A549 (cell line): ENCODE measurements at regions not wholly inside any gene's neighbourhood (a gene's known extent, or its start where the extent isn't known, plus 50 kb on each side); places are given as distances from the start of the nearest gene placed in this dataset.

Source experiments
- ATAC-seq, 2 experiments: fragments of 200-7000 bp in 1 of 2; fragments of >200 bp in 1 of 2; cut with Nextera tagmentation in 1 of 2; cut with Tn5 transposase in 1 of 2; 3 replicates each; pipeline versions ENCODE4 v1.8.0 to v1.9.1; 2018 to 2020; ENCODE audit warnings: mild to moderate bottlenecking in 1 of 2, moderate library complexity in 1 of 2
- CTCF ChIA-PET: fragments of 300-600 bp; sonication (Branson Sonifier 250); formaldehyde crosslinking; extraction: SDS; loops from one replicate; lab custom pipeline; 2021; ENCODE audit warnings: antibody characterized with exemption, inconsistent platforms; lab: Yijun Ruan, JAX
- POLR2A ChIA-PET: fragments of 350-600 bp; formaldehyde crosslinking; extraction: SDS; loops from one replicate; lab custom pipeline; 2021; ENCODE audit warnings: antibody characterized with exemption, inconsistent platforms; lab: Yijun Ruan, JAX
- DNase-seq, 2 experiments: peaks; one replicate each; pipeline versions ENCODE4 v3.0.0 to v3.0.0-alpha.2; 2011 to 2016; ENCODE audit warnings: low read depth in 1 of 2, low spot score in 1 of 2
- FAIRE-seq: peaks from 2 replicates; lab custom pipeline; 2011; peaks lifted over from hg19 to GRCh38; lab: Jason Lieb, UNC
- H3K27ac ChIP-seq, 2 experiments: fragments of >200 bp; sonication (Bioruptor Twin); formaldehyde crosslinking; 3 replicates each; pipeline ENCODE4 v1.5.1; 2016 to 2017
- H3K4me1 ChIP-seq: fragments of >200 bp; sonication (Bioruptor Twin); formaldehyde crosslinking; 3 replicates; pipeline ENCODE4 v1.6.1; 2016
- H3K4me2 ChIP-seq: fragments of >200 bp; sonication (Bioruptor Twin); formaldehyde crosslinking; 3 replicates; pipeline ENCODE4 v1.6.1; 2016
- H3K4me3 ChIP-seq: fragments of >200 bp; sonication (Bioruptor Twin); formaldehyde crosslinking; 3 replicates; pipeline ENCODE4 v1.5.1; 2016
- H3K9me3 ChIP-seq: fragments of >200 bp; sonication (Bioruptor Twin); formaldehyde crosslinking; 3 replicates; pipeline ENCODE4 v1.6.1; 2016
- BHLHE40 ChIP-seq: IDR thresholded peaks from 2 replicates; pipeline ENCODE4 v1.6.1; 2012; ENCODE audit warnings: low read depth, low read length, inconsistent platforms
- CBX8 ChIP-seq: fragments of 200-600 bp; sonication (generic); IDR thresholded peaks from 2 replicates; pipeline ENCODE4 v1.6.1; 2016
- ESRRA ChIP-seq: fragments of 150-350 bp; IDR thresholded peaks from 2 replicates; pipeline ENCODE4 v1.6.1; 2014; ENCODE audit warnings: mild to moderate bottlenecking, low read length, borderline replicate concordance
- FOXS1 ChIP-seq: fragments of 250-450 bp; sonication (Bioruptor Pico); IDR thresholded peaks from 2 replicates; pipeline ENCODE4 v1.5.0; 2020; ENCODE audit warnings: mild to moderate bottlenecking, moderate library complexity
- GATA3 ChIP-seq: IDR thresholded peaks from 2 replicates; pipeline ENCODE4 v1.6.1; 2012; ENCODE audit warnings: borderline replicate concordance
- HEYL ChIP-seq: fragments of 250-450 bp; sonication (Bioruptor Pico); IDR thresholded peaks from 2 replicates; pipeline ENCODE4 v1.8.0; 2021; ENCODE audit warnings: mild to moderate bottlenecking, moderate library complexity
- HOXB13 ChIP-seq: fragments of 250-450 bp; sonication (Bioruptor Pico); IDR thresholded peaks from 2 replicates; pipeline ENCODE4 v1.5.0; 2020; ENCODE audit warnings: low read depth, mild to moderate bottlenecking, moderate library complexity
- JUN ChIP-seq, 2 experiments: fragments of >200 bp; sonication (Bioruptor Twin); formaldehyde crosslinking; IDR thresholded peaks; 2 replicates in 1 of 2; 3 replicates in 1 of 2; pipeline ENCODE4 v1.6.1; 2016 to 2017
- KDM1A ChIP-seq: fragments of 200-600 bp; sonication (generic); IDR thresholded peaks from 2 replicates; pipeline ENCODE4 v1.6.1; 2016; ENCODE audit warnings: low read depth, mild to moderate bottlenecking
- KDM5A ChIP-seq: fragments of 200-600 bp; sonication (generic); IDR thresholded peaks from 2 replicates; pipeline ENCODE4 v1.6.1; 2016; ENCODE audit warnings: antibody characterized with exemption, mild to moderate bottlenecking
- MAFK ChIP-seq: fragments of 450-650 bp; IDR thresholded peaks from 2 replicates; pipeline ENCODE4 v1.6.1; 2014; ENCODE audit not compliant: partially characterized antibody
- MAZ ChIP-seq: fragments of 150-350 bp; IDR thresholded peaks from 2 replicates; pipeline ENCODE4 v1.6.1; 2014; ENCODE audit warnings: antibody characterized with exemption, low read depth, low read length, borderline replicate concordance
- MYC ChIP-seq: IDR thresholded peaks from 2 replicates; pipeline ENCODE4 v1.6.1; 2012; ENCODE audit warnings: mild to moderate bottlenecking, inconsistent platforms, low read length, improper control_type of control experiment, borderline replicate concordance
- NR3C1 ChIP-seq: fragments of >200 bp; sonication (Bioruptor Twin); formaldehyde crosslinking; IDR thresholded peaks from 3 replicates; pipeline ENCODE4 v1.6.1; 2017
- POLR2AphosphoS2 ChIP-seq: conservative IDR thresholded peaks from 2 replicates; pipeline ENCODE4 v1.6.1; 2012; ENCODE audit warnings: low read length, improper control_type of control experiment, inconsistent platforms
- RAD21 ChIP-seq, 2 experiments: fragments of >200 bp in 1 of 2; sonication (Bioruptor Twin) in 1 of 2; formaldehyde crosslinking in 1 of 2; IDR thresholded peaks in 1 of 2; conservative IDR thresholded peaks in 1 of 2; 2 replicates in 1 of 2; 3 replicates in 1 of 2; pipeline ENCODE4 v1.6.1; 2012 to 2018; ENCODE audit warnings: inconsistent platforms in 1 of 2
- RARB ChIP-seq: fragments of 250-450 bp; sonication (Bioruptor Pico); IDR thresholded peaks from 2 replicates; pipeline ENCODE4 v1.8.0; 2021; ENCODE audit warnings: mild to moderate bottlenecking, moderate library complexity
- RCOR1 ChIP-seq: fragments of 150-350 bp; IDR thresholded peaks from 2 replicates; pipeline ENCODE4 v1.6.1; 2014; ENCODE audit warnings: antibody characterized with exemption, low read length, low read depth
- SREBF2 ChIP-seq: fragments of 450-650 bp; IDR thresholded peaks from 2 replicates; pipeline ENCODE4 v1.6.1; 2014; ENCODE audit warnings: mild to moderate bottlenecking, moderate library complexity
- TP53 ChIP-seq: fragments of 250-450 bp; sonication (Bioruptor Pico); IDR thresholded peaks from 2 replicates; pipeline ENCODE4 v1.5.0; 2021; ENCODE audit warnings: mild to moderate bottlenecking, moderate library complexity
- ZC3H11A ChIP-seq: fragments of 450-650 bp; IDR thresholded peaks from 2 replicates; pipeline ENCODE4 v1.6.1; 2014; ENCODE audit warnings: antibody characterized with exemption, mild to moderate bottlenecking
- WGBS: methylation state at CpG from one replicate; pipeline ENCODE4 v1.1.6; 2017; ENCODE audit errors: missing lambda C conversion rate; 5-methylcytosine and 5-hydroxymethylcytosine counted together
- TF ChIP-seq, protein P1 (sequence below): fragments of 250-450 bp; sonication (Bioruptor Pico); IDR thresholded peaks from 2 replicates; pipeline ENCODE4 v1.5.0; 2021; ENCODE audit warnings: mild to moderate bottlenecking, moderate library complexity, borderline replicate concordance
- TF ChIP-seq, protein P2 (sequence below): IDR thresholded peaks from 2 replicates; pipeline ENCODE4 v1.6.1; 2012
- TF ChIP-seq, protein P3 (sequence below): fragments of 250-450 bp; sonication (Bioruptor Pico); IDR thresholded peaks from 2 replicates; pipeline ENCODE4 v1.5.0; 2020; ENCODE audit warnings: low read depth, mild to moderate bottlenecking, moderate library complexity
- TF ChIP-seq, protein P4 (sequence below): fragments of 150-350 bp; IDR thresholded peaks from 2 replicates; pipeline ENCODE4 v1.6.1; 2014; ENCODE audit warnings: low read depth, mild to moderate bottlenecking, low read length
- TF ChIP-seq, protein P5 (sequence below): IDR thresholded peaks from 2 replicates; pipeline ENCODE4 v1.6.1; 2012

DNA sequence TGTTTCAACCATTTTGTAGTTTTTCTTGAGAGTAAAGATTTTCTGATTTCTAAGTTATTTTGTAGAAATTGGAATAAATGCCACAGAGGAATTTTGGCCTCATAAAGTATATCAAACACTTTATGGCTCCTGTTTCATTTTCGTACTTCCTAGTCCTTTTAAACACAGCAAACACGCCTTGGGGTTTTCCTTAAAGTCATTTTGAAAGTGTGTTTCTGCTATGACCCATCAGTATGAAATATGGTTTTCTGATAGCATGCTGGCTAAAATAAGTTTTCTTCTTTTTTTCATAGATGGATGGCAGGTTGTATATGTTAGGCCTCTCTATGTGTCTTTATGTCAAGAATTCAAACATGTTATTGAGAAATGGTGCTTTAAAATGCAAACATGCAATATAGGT, 940.1 kb upstream of the TMPRSS15 start:
- Histone ChIP-seq H3K27ac (no peak overlapping the region), H3K4me3 (no peak overlapping the region), H3K4me1 (no peaks in the 10 kb centered on the region), H3K9me3 (no peaks in the 10 kb centered on the region), H3K4me2 (no peak overlapping the region)
- CTCF ChIA-PET = no interaction called here
- WGBS = 2% methylated on average over 2 of the region's 2 CpGs
- no peak for FAIRE-seq
- DNase-seq = no peak
- ATAC-seq = no peak
- TF ChIP-seq NR3C1 (no peak), ZC3H11A (no peak), HOXB13 (CRISPR knock-in tag) (no peak), MAZ (no peak), RAD21 (conservative IDR thresholded peaks at IDR 0.05 in 1 of 2, IDR thresholded peaks at IDR 0.05 in 1 of 2) (no peak), SREBF2 (no peak), MYC (no peak), POLR2AphosphoS2 (no peak), RARB (CRISPR knock-in tag) (no peak), KDM5A (no peak), JUN (IDR thresholded peaks at IDR 0.05) (no peak), ESRRA (no peak), CBX8 (no peak)
- TF ChIP-seq, protein P1, sequence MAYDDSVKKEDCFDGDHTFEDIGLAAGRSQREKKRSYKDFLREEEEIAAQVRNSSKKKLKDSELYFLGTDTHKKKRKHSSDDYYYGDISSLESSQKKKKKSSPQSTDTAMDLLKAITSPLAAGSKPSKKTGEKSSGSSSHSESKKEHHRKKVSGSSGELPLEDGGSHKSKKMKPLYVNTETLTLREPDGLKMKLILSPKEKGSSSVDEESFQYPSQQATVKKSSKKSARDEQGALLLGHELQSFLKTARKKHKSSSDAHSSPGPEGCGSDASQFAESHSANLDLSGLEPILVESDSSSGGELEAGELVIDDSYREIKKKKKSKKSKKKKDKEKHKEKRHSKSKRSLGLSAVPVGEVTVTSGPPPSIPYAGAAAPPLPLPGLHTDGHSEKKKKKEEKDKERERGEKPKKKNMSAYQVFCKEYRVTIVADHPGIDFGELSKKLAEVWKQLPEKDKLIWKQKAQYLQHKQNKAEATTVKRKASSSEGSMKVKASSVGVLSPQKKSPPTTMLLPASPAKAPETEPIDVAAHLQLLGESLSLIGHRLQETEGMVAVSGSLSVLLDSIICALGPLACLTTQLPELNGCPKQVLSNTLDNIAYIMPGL (CRISPR knock-in tag) = no peak
- TF ChIP-seq, protein P2, sequence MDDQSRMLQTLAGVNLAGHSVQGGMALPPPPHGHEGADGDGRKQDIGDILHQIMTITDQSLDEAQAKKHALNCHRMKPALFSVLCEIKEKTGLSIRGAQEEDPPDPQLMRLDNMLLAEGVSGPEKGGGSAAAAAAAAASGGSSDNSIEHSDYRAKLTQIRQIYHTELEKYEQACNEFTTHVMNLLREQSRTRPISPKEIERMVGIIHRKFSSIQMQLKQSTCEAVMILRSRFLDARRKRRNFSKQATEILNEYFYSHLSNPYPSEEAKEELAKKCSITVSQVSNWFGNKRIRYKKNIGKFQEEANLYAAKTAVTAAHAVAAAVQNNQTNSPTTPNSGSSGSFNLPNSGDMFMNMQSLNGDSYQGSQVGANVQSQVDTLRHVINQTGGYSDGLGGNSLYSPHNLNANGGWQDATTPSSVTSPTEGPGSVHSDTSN = no peak
- POLR2A ChIA-PET = no interaction called here

DNA sequence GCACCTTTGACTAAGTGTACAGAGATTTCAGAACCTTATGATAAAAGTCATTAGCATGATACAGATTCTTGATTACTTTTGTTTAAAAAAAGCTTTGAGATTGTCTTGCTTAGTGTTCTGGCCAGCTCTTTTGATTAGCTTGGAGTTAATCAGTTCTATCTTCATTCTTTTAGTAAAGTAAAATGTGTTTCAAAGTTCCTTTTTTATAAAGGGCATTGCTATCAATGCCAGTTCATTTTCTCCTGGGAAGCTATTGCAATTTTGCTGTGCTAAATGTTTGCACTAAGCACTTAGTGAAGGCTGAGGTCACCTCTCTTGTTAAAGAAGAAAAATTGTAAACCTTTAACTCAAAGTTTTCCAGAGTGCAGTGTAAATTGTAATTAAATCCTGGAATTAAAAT, 946.7 kb upstream of the TMPRSS15 start:
- DNase-seq (no peak), FAIRE-seq (no peak), ATAC-seq (no peak)
- H3K4me3 ChIP-seq = no peak overlapping the region
- no peaks in the 10 kb centered on the region for H3K9me3 ChIP-seq
- H3K27ac ChIP-seq = no peak overlapping the region
- no peak overlapping the region for H3K4me2 ChIP-seq
- H3K4me1 ChIP-seq = no peaks in the 10 kb centered on the region
- POLR2A ChIA-PET = no interaction called here
- TF ChIP-seq BHLHE40 (no peak), HEYL (CRISPR knock-in tag) (no peak), HOXB13 (CRISPR knock-in tag) (no peak), KDM1A (no peak), MAFK (no peak), MYC (no peak), POLR2AphosphoS2 (no peak), RCOR1 (no peak), GATA3 (no peak), FOXS1 (CRISPR knock-in tag) (no peak), TP53 (CRISPR knock-in tag) (no peak)
- TF ChIP-seq, protein P3, sequence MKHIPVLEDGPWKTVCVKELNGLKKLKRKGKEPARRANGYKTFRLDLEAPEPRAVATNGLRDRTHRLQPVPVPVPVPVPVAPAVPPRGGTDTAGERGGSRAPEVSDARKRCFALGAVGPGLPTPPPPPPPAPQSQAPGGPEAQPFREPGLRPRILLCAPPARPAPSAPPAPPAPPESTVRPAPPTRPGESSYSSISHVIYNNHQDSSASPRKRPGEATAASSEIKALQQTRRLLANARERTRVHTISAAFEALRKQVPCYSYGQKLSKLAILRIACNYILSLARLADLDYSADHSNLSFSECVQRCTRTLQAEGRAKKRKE (CRISPR knock-in tag) = no peak
- TF ChIP-seq, protein P4, sequence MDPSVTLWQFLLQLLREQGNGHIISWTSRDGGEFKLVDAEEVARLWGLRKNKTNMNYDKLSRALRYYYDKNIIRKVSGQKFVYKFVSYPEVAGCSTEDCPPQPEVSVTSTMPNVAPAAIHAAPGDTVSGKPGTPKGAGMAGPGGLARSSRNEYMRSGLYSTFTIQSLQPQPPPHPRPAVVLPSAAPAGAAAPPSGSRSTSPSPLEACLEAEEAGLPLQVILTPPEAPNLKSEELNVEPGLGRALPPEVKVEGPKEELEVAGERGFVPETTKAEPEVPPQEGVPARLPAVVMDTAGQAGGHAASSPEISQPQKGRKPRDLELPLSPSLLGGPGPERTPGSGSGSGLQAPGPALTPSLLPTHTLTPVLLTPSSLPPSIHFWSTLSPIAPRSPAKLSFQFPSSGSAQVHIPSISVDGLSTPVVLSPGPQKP = no peak
- TF ChIP-seq, protein P5, sequence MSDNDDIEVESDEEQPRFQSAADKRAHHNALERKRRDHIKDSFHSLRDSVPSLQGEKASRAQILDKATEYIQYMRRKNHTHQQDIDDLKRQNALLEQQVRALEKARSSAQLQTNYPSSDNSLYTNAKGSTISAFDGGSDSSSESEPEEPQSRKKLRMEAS = no peak
- CTCF ChIA-PET = no interaction called here
